C4-2B (cell line): ENCODE measurements at regions not wholly inside any gene's neighbourhood (a gene's known extent, or its start where the extent isn't known, plus 50 kb on each side); places are given as distances from the start of the nearest gene placed in this dataset.

Experiments
- H3K27ac ChIP-seq: fragments of 450-650 bp; 2 replicates; pipeline ENCODE4 v1.5.1; 2017
- CTCF ChIP-seq: fragments of 450-650 bp; conservative IDR thresholded peaks from 2 replicates; pipeline ENCODE4 v1.5.1; 2017; ENCODE audit warnings: mild to moderate bottlenecking
- ZFX ChIP-seq: fragments of 450-650 bp; IDR thresholded peaks from 2 replicates; pipeline ENCODE4 v1.6.1; 2017

GRCh38 chr4:129839687-129840086 lies 743.7 kb downstream of the C4orf33 start:
- no peak overlapping the region for H3K27ac ChIP-seq
- TF ChIP-seq ZFX = no peak
- no peak for TF ChIP-seq CTCF

- TF ChIP-seq ZFX (no peak), CTCF (no peak)
Observed at GRCh38 chr4:129842096-129842495, 746.1 kb downstream of the C4orf33 start.

GRCh38 chr4:129852434-129852833 lies 756.5 kb downstream of the C4orf33 start:
- TF ChIP-seq ZFX (no peak), CTCF (no peak)

More at GRCh38 chr4:129842096-129842495, 746.1 kb downstream of the C4orf33 start:
- H3K27ac ChIP-seq = no peak overlapping the region

GRCh38 chr4:129853685-129854467 lies 757.9 kb downstream of the C4orf33 start:
- H3K27ac ChIP-seq = peak overlapping the region; percentile 66

More at GRCh38 chr4:129852434-129852833, 756.5 kb downstream of the C4orf33 start:
- H3K27ac ChIP-seq = no peak overlapping the region

GRCh38 chr4:129862461-129862860 lies 766.5 kb downstream of the C4orf33 start:
- no peak overlapping the region for H3K27ac ChIP-seq
- TF ChIP-seq ZFX = no peak
- no peak for TF ChIP-seq CTCF

- TF ChIP-seq CTCF = no peak
- TF ChIP-seq ZFX = no peak
Observed at GRCh38 chr4:129863206-129863605, 767.3 kb downstream of the C4orf33 start.

GRCh38 chr4:129883996-129884395 lies 788.0 kb downstream of the C4orf33 start:
- no peak for TF ChIP-seq CTCF
- no peak for TF ChIP-seq ZFX
- H3K27ac ChIP-seq = no peak overlapping the region

More at GRCh38 chr4:129863206-129863605, 767.3 kb downstream of the C4orf33 start:
- H3K27ac ChIP-seq = no peak overlapping the region

- no peak for TF ChIP-seq CTCF
- no peak for TF ChIP-seq ZFX
- H3K27ac ChIP-seq = no peak overlapping the region
Observed at GRCh38 chr4:129897111-129897510, 801.2 kb downstream of the C4orf33 start.
